H9 (cell line): ENCODE measurements at regions not wholly inside any gene's neighbourhood (a gene's known extent, or its start where the extent isn't known, plus 50 kb on each side); places are given as distances from the start of the nearest gene placed in this dataset.

Experiments
- DNase-seq: peaks from one replicate; pipeline ENCODE4 v3.0.0-alpha.2; 2017
- H2AFZ ChIP-seq: one replicate; pipeline ENCODE4 v1.6.1; 2013; ENCODE audit warnings: mild to moderate bottlenecking, low read length, control low read depth, moderate library complexity
- H2AK5ac ChIP-seq: 2 replicates; pipeline ENCODE4 v1.6.1; 2013; ENCODE audit warnings: low read length, control low read depth, mixed read lengths; ENCODE audit not compliant: insufficient read length
- H2BK120ac ChIP-seq: one replicate; pipeline ENCODE4 v1.6.1; 2013; ENCODE audit warnings: low read depth, mild to moderate bottlenecking, low read length, control low read depth, inconsistent platforms; ENCODE audit not compliant: poor library complexity, severe bottlenecking
- H2BK12ac ChIP-seq: 2 replicates; pipeline ENCODE4 v1.6.1; 2013; ENCODE audit warnings: low read length, control low read depth, mixed read lengths, low read depth; ENCODE audit not compliant: insufficient read length
- H2BK15ac ChIP-seq: 2 replicates; pipeline ENCODE4 v1.6.1; 2013; ENCODE audit warnings: low read depth, low read length, control low read depth
- H2BK20ac ChIP-seq: one replicate; pipeline ENCODE4 v1.6.1; 2013; ENCODE audit warnings: low read depth, mild to moderate bottlenecking, low read length, control low read depth, inconsistent platforms; ENCODE audit not compliant: poor library complexity, severe bottlenecking
- H2BK5ac ChIP-seq: 2 replicates; pipeline ENCODE4 v1.6.1; 2013; ENCODE audit warnings: low read length, control low read depth, mixed read lengths; ENCODE audit not compliant: insufficient read length
- H3K14ac ChIP-seq: 2 replicates; pipeline ENCODE4 v1.6.1; 2013; ENCODE audit warnings: low read length, control low read depth; ENCODE audit not compliant: insufficient read depth
- H3K18ac ChIP-seq: 2 replicates; pipeline ENCODE4 v1.6.1; 2013; ENCODE audit warnings: low read depth, mild to moderate bottlenecking, mixed read lengths, low read length, control low read depth; ENCODE audit not compliant: insufficient read length
- H3K23ac ChIP-seq: 2 replicates; pipeline ENCODE4 v1.6.1; 2013; ENCODE audit warnings: low read length, control low read depth, mixed read lengths, low read depth; ENCODE audit not compliant: insufficient read length
- H3K23me2 ChIP-seq: 2 replicates; pipeline ENCODE4 v1.6.1; 2013; ENCODE audit warnings: low read depth, mild to moderate bottlenecking, mixed read lengths, low read length, control low read depth; ENCODE audit not compliant: insufficient read length, poor library complexity, severe bottlenecking
- H3K27ac ChIP-seq: 2 replicates; pipeline ENCODE4 v1.5.1; 2013; ENCODE audit warnings: low read length, control low read depth, mixed read lengths, low read depth; ENCODE audit not compliant: insufficient read length
- H3K27me3 ChIP-seq: 2 replicates; pipeline ENCODE4 v1.6.1; 2013; ENCODE audit warnings: low read length, control low read depth, inconsistent platforms; ENCODE audit not compliant: insufficient read depth
- H3K4ac ChIP-seq: 2 replicates; pipeline ENCODE4 v1.6.1; 2013; ENCODE audit warnings: low read depth, mild to moderate bottlenecking, control low read depth, inconsistent platforms, low read length, moderate library complexity
- H3K4me1 ChIP-seq: 2 replicates; pipeline ENCODE4 v1.6.1; 2013; ENCODE audit warnings: low read length, control low read depth, inconsistent platforms; ENCODE audit not compliant: insufficient read depth
- H3K4me2 ChIP-seq: 2 replicates; pipeline ENCODE4 v1.6.1; 2013; ENCODE audit warnings: low read length, control low read depth, mixed read lengths; ENCODE audit not compliant: insufficient read length, insufficient read depth
- H3K56ac ChIP-seq: 2 replicates; pipeline ENCODE4 v1.6.1; 2013; ENCODE audit warnings: low read depth, mild to moderate bottlenecking, mixed read lengths, low read length, control low read depth; ENCODE audit not compliant: insufficient read length
- H3K79me1 ChIP-seq: 2 replicates; pipeline ENCODE4 v1.6.1; 2013; ENCODE audit warnings: low read depth, mild to moderate bottlenecking, moderate library complexity, low read length, control low read depth, inconsistent platforms; ENCODE audit not compliant: insufficient read depth, poor library complexity, severe bottlenecking
- H3K79me2 ChIP-seq: 2 replicates; pipeline ENCODE4 v1.6.1; 2013; ENCODE audit warnings: low read length, control low read depth, inconsistent platforms; ENCODE audit not compliant: insufficient read depth
- H3K9ac ChIP-seq: 2 replicates; pipeline ENCODE4 v1.6.1; 2013; ENCODE audit warnings: low read length, control low read depth, mixed read lengths; ENCODE audit not compliant: insufficient read length; ENCODE audit errors: extremely low read depth
- H3K9me3 ChIP-seq: one replicate; pipeline ENCODE4 v1.6.1; 2013; ENCODE audit warnings: low read depth, low read length, inconsistent platforms; ENCODE audit not compliant: control insufficient read depth
- H3T11ph ChIP-seq: one replicate; pipeline ENCODE4 v1.6.1; 2013; ENCODE audit warnings: mild to moderate bottlenecking, low read length, control low read depth, inconsistent platforms
- H4K20me1 ChIP-seq: one replicate; pipeline ENCODE4 v1.6.1; 2013; ENCODE audit not compliant: control insufficient read depth, insufficient read length, insufficient read depth
- H4K5ac ChIP-seq: 2 replicates; pipeline ENCODE4 v1.6.1; 2013; ENCODE audit warnings: low read depth, mild to moderate bottlenecking, mixed read lengths, low read length, control low read depth; ENCODE audit not compliant: insufficient read length
- H4K8ac ChIP-seq: replicated peaks from 2 replicates; pipeline ENCODE4 v1.6.1; 2013; ENCODE audit warnings: low read length, control low read depth, mixed read lengths, low read depth; ENCODE audit not compliant: insufficient read length
- H4K91ac ChIP-seq: 2 replicates; pipeline ENCODE4 v1.6.1; 2013; ENCODE audit warnings: low read depth, mild to moderate bottlenecking, moderate library complexity, mixed read lengths, low read length, control low read depth; ENCODE audit not compliant: insufficient read length
- H3K27ac Mint-ChIP-seq, 3 experiments: 2 replicates in 2 of 3; 3 replicates in 1 of 3; pipeline ENCODE4 v1.8.0; 2020 to 2021; ENCODE audit warnings: mixed read lengths in 3 of 3, mild to moderate bottlenecking in 1 of 3, moderate library complexity in 1 of 3
- H3K27me3 Mint-ChIP-seq: 2 replicates; pipeline ENCODE4 v1.8.0; 2021; ENCODE audit warnings: low read depth, mild to moderate bottlenecking, moderate library complexity, mixed read lengths
- H3K36me3 Mint-ChIP-seq, 3 experiments: 2 replicates in 2 of 3; 3 replicates in 1 of 3; pipeline ENCODE4 v1.8.0; 2020 to 2021; ENCODE audit warnings: low read depth in 3 of 3, mixed read lengths in 3 of 3; ENCODE audit not compliant: insufficient read depth in 1 of 3
- H3K4me1 Mint-ChIP-seq, 2 experiments: 2 replicates each; pipeline ENCODE4 v1.8.0; 2020; ENCODE audit warnings: mixed read lengths in 2 of 2
- H3K4me3 Mint-ChIP-seq, 2 experiments: 2 replicates in 1 of 2; 3 replicates in 1 of 2; pipeline ENCODE4 v1.8.0; 2020 to 2021; ENCODE audit warnings: mild to moderate bottlenecking in 2 of 2, mixed read lengths in 2 of 2, moderate library complexity in 1 of 2
- H3K9me3 Mint-ChIP-seq, 2 experiments: 2 replicates in 1 of 2; 3 replicates in 1 of 2; pipeline ENCODE4 v1.8.0; 2020; ENCODE audit warnings: mild to moderate bottlenecking in 2 of 2, mixed read lengths in 2 of 2, moderate library complexity in 1 of 2
- WGBS: extraction: QIAGEN DNeasy Blood & Tissue Kit; methylation state at CpG from one replicate; pipeline ENCODE4 v1.1.7; 2013; ENCODE audit warnings: missing lambda C conversion rate, low lambda C conversion rate, mixed read lengths; ENCODE audit not compliant: insufficient read length; ENCODE audit errors: extremely low coverage; 5-methylcytosine and 5-hydroxymethylcytosine counted together
- TF ChIP-seq, protein P1 (sequence below): fragments of 200-600 bp; sonication (generic); conservative IDR thresholded peaks from 3 replicates; pipeline ENCODE4 v1.8.0; 2021; ENCODE audit warnings: antibody characterized with exemption, mild to moderate bottlenecking

DNA sequence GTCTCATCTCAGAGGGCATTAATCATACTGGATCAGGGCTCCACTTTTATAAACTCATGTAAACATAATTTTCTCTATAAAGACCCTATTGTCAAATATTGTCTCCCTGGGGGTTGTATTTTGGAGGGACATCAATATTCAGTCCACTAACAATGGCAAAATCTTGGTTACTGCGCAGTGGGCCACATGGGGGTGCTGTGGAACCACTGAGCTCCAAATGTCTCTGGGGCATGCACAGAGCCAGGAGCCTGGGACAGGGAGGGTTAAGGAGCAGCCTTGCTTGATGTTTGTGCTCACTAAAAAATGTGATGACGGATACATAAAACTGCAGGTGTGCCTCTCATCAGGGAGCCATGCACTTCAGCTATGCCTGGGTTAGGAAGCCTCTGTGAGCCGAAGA lies 62.1 kb upstream of the PRSS58 start:
- Histone ChIP-seq H2BK20ac (no peak overlapping the region), H2BK5ac (no peak overlapping the region), H3K23me2 (no peaks in the 10 kb centered on the region), H3K14ac (no peak overlapping the region), H3T11ph (no peak overlapping the region), H3K23ac (no peak overlapping the region), H2AFZ (no peak overlapping the region), H2BK120ac (no peak overlapping the region), H3K9me3 (no peaks in the 10 kb centered on the region), H3K4me1 (no peaks in the 10 kb centered on the region; the same call in 1 of the 2 replicates), H3K27me3 (no peaks in the 10 kb centered on the region), H4K8ac (no peak overlapping the region), H4K91ac (no peak overlapping the region), H4K5ac (no peak overlapping the region), H3K4me2 (no peak overlapping the region), H2BK12ac (no peak overlapping the region), H3K27ac (no peak overlapping the region), H2AK5ac (no peak overlapping the region), H3K79me1 (no peaks in the 10 kb centered on the region), H3K9ac (no peak overlapping the region), H3K56ac (no peak overlapping the region), H2BK15ac (no peak overlapping the region), H3K79me2 (no peaks in the 10 kb centered on the region), H4K20me1 (no peaks in the 10 kb centered on the region), H3K18ac (no peak overlapping the region), H3K4ac (no peak overlapping the region)
- Mint-ChIP-seq H3K36me3 (no peaks in the 10 kb centered on the region), H3K4me3 (no peak overlapping the region), H3K27ac (peak overlapping the region in 1 of 3 experiments; percentile 85; a peak in 2 of 7 replicates), H3K4me1 (peaks cover 12 to 15% of the 10 kb centered on the region in 2 experiments), H3K27me3 (peaks cover 11% of the 10 kb centered on the region), H3K9me3 (no peaks in the 10 kb centered on the region)
- TF ChIP-seq, protein P1, sequence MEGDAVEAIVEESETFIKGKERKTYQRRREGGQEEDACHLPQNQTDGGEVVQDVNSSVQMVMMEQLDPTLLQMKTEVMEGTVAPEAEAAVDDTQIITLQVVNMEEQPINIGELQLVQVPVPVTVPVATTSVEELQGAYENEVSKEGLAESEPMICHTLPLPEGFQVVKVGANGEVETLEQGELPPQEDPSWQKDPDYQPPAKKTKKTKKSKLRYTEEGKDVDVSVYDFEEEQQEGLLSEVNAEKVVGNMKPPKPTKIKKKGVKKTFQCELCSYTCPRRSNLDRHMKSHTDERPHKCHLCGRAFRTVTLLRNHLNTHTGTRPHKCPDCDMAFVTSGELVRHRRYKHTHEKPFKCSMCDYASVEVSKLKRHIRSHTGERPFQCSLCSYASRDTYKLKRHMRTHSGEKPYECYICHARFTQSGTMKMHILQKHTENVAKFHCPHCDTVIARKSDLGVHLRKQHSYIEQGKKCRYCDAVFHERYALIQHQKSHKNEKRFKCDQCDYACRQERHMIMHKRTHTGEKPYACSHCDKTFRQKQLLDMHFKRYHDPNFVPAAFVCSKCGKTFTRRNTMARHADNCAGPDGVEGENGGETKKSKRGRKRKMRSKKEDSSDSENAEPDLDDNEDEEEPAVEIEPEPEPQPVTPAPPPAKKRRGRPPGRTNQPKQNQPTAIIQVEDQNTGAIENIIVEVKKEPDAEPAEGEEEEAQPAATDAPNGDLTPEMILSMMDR: peak; percentile 77
- no CpG with 5 or more reads among the region's 3 CpGs for whole genome bisulfite sequencing
- peak; percentile 70 for DNase-seq
